HUES6 (cell line): ENCODE measurements at regions not wholly inside any gene's neighbourhood (a gene's known extent, or its start where the extent isn't known, plus 50 kb on each side); places are given as distances from the start of the nearest gene placed in this dataset.
"Not testable (repeated sequence)": the region's sequence is repeated elsewhere in the genome, so short reads cannot be mapped to it uniquely, and the experiment has no call there.

ENCODE experiments used
- H3K27ac ChIP-seq: 2 replicates; pipeline ENCODE4 v1.7.0; 2013; ENCODE audit warnings: low read depth, mild to moderate bottlenecking, low read length, inconsistent platforms
- H3K27me3 ChIP-seq: 2 replicates; pipeline ENCODE4 v1.6.1; 2013; ENCODE audit warnings: low read length; ENCODE audit not compliant: control insufficient read depth, insufficient read depth
- H3K36me3 ChIP-seq: 2 replicates; pipeline ENCODE4 v1.6.1; 2013; ENCODE audit warnings: low read length; ENCODE audit not compliant: control insufficient read depth, insufficient read depth
- H3K4me1 ChIP-seq: 2 replicates; pipeline ENCODE4 v1.6.1; 2013; ENCODE audit warnings: low read length; ENCODE audit not compliant: control insufficient read depth, insufficient read depth
- H3K4me3 ChIP-seq: 2 replicates; pipeline ENCODE4 v1.5.1; 2013; ENCODE audit warnings: low read depth, low read length
- H3K9ac ChIP-seq: one replicate; pipeline ENCODE4 v1.6.1; 2013; ENCODE audit warnings: mild to moderate bottlenecking, low read length
- H3K9me3 ChIP-seq: 2 replicates; pipeline ENCODE4 v1.6.1; 2013; ENCODE audit warnings: low read depth, low read length; ENCODE audit not compliant: control insufficient read depth, insufficient read depth

DNA sequence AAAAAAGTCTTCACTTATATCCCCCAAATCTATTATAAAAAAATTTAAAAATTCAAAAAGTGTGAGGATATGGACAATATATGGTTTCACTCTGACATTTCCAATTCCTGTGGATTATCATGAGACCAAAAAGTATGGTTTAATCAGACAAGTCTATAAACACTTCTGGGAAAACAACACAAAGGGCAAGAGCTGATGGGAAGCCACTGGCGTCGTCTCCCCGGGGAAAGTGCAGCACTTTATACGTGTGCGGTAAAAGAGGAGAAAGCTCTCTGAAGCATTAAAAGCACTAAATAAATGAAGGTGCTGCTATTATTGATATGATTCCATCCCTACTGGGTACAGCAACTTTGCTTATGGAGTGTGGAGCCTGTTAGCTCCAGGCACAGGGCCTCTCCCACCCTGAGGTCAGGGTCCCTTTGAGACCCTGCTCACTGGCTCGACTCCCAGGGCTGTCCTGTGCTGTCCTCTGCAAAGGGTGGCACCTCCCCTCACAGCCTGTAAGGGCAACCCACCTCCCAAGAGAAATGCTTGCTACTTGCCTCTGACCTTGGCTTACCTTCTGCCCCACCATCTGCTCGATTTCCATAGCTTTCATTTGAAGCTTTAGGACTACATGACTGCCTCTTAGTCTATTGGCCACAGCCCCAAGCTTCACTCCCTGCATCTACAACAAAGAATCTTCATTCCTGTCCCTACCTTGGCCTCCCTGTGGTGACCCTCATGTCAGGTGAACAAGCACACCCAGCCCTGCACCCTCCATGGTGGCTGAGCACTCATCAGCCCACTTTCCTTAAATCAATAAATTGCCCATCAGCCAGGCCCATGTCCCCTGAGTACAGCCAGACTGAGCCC, 248.6 kb downstream of the HNRNPD start:
- Histone ChIP-seq H3K27me3 (no peaks in the 10 kb centered on the region), H3K4me1 (no peaks in the 10 kb centered on the region), H3K4me3 (no peak overlapping the region), H3K27ac (no peak overlapping the region), H3K9me3 (no peaks in the 10 kb centered on the region), H3K9ac (no peak overlapping the region), H3K36me3 (no peaks in the 10 kb centered on the region)

DNA sequence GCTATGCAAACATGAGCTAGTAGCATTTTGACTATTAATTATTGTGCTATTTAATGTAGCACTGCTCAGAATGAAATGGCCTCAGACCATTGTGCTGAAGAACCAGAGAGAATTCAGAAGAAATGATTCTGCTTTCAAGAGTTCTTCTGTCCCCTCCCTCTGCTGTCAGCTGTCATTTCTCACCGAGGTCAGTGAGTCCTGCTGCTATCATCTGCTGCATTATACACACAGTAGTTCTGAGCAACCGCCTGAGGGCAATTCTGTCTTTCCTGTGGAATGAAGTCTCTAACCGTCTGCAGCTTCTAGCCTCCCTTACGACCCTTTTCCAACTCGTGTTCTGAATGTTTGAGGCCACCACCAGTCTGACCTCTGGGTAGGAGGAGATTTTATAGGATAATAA, 249.4 kb downstream of the HNRNPD start:
- Histone ChIP-seq H3K4me3 (no peak overlapping the region), H3K4me1 (no peaks in the 10 kb centered on the region), H3K27ac (no peak overlapping the region), H3K9ac (no peak overlapping the region), H3K27me3 (no peaks in the 10 kb centered on the region), H3K36me3 (no peaks in the 10 kb centered on the region), H3K9me3 (no peaks in the 10 kb centered on the region)

DNA sequence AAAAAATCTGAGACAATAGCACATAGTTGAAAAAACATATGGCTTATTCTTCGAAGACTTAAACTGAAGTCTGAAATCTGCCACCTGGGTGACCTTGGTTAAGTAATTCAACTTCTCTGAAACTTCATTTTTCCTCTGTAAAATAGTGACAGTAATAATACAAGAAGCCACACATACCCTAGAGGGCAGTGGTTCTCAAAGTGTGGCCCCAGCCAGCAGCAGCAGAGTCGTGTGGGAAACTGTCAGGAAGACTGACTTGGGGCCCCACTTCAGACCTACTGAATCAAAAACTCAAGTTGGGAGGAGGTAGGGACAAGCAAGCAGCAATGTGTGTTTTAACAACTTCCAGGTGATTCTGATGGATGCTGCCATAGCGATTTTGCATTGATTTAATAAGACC, 249.9 kb downstream of the HNRNPD start:
- Histone ChIP-seq H3K4me1 (no peaks in the 10 kb centered on the region), H3K27me3 (no peaks in the 10 kb centered on the region), H3K4me3 (no peak overlapping the region), H3K9ac (no peak overlapping the region), H3K27ac (no peak overlapping the region), H3K9me3 (no peaks in the 10 kb centered on the region), H3K36me3 (no peaks in the 10 kb centered on the region)

DNA sequence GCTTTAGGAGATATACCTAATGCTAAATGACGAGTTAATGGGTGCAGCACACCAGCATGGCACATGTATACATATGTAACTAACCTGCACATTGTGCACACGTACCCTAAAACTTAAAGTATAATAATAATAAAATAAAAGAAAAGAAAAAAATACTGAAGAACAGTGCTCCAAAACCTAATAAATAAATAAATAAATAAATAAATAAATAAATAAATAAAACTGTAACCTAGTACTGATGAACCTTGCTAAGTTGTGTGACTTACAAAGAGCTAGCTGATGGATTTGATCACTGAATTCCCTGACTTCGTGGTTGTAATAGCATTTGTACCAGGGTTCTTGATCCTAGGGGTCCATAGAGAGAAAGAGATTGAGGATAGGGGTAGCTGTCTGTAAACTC, 258.6 kb downstream of the HNRNPD start:
- H3K27me3 ChIP-seq, H3K9me3 ChIP-seq, H3K4me1 ChIP-seq, H3K4me3 ChIP-seq, H3K9ac ChIP-seq, H3K36me3 ChIP-seq, H3K27ac ChIP-seq: not testable (repeated sequence)

DNA sequence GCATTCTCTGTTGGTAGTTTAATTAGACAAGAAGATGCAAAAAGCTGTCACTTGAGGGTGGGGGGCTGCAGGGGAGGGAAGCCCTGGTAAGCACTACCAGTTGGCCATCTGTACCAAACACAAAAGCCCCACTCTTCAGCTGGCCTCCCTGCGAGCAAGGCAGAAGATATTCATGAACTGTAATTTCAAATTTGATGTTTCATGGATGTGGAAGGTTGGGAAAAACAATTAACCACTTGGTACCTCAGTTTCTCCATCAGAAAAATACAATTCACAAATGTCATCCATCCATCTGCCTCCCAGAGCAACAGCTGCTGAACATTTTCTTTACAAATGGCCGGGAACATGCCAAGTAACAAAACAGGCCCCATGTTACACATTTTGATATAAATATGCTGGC, 265.3 kb downstream of the HNRNPD start:
- Histone ChIP-seq H3K9me3 (no peaks in the 10 kb centered on the region), H3K4me1 (no peaks in the 10 kb centered on the region), H3K4me3 (no peak overlapping the region), H3K36me3 (no peaks in the 10 kb centered on the region), H3K9ac (no peak overlapping the region), H3K27ac (no peak overlapping the region), H3K27me3 (no peaks in the 10 kb centered on the region)

DNA sequence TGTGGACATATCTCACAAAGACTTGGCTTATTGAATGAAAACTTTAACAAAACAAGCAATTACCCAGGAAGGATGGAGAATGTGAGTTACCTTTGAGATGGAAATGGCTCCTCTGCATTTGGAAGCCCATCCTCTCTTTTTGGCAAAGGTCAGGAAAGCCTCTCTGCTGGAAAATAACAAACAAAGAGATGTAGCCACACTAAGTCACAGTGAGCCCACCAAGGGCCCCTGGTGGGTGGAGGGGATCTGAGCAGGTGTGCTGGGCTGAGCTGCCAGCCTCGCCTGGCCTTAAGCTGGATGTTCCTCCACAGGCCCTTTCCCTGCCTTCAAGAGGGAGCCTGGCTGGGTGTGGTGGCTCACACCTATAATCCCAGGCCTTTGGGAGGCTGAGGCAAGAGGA, 269.2 kb downstream of the HNRNPD start:
- H3K4me1 ChIP-seq = no peaks in the 10 kb centered on the region
- H3K27me3 ChIP-seq = no peaks in the 10 kb centered on the region
- H3K36me3 ChIP-seq = no peaks in the 10 kb centered on the region
- H3K9ac ChIP-seq = no peak overlapping the region
- H3K27ac ChIP-seq = no peak overlapping the region
- no peak overlapping the region for H3K4me3 ChIP-seq
- H3K9me3 ChIP-seq = no peaks in the 10 kb centered on the region

DNA sequence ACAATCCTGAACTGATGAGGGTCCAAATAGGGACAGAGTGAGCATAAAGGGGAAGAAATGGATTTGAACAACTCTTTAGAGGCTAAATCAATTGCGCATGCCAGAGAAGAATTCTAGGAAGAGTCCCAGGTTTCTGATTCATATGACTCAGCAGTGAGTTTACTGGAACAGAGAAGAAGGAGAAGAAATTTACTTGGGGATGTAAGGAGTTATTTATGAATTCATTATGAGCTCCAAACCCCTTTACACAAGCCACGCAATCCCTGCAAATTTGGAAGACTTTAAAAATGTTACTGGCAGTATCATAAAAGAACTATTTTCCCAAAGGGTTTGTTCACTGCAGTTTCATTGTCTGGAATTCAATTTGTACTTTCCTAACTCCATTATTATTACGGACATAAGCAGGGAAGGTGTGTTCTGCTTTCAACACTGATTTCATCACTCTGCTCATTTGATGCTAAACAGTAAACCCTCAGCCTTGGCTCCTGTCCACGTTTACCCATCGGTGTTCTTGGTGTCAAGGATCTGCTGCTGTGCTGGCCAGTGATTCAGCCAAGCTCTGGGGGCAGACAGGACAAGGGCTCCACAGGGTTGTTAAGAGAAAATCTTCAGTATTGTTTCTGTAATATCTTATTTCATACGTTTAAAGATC, 273.7 kb downstream of the HNRNPD start:
- Histone ChIP-seq H3K27ac (no peak overlapping the region), H3K9ac (no peak overlapping the region), H3K4me1 (no peaks in the 10 kb centered on the region), H3K27me3 (no peaks in the 10 kb centered on the region), H3K4me3 (no peak overlapping the region), H3K9me3 (no peaks in the 10 kb centered on the region), H3K36me3 (no peaks in the 10 kb centered on the region)

DNA sequence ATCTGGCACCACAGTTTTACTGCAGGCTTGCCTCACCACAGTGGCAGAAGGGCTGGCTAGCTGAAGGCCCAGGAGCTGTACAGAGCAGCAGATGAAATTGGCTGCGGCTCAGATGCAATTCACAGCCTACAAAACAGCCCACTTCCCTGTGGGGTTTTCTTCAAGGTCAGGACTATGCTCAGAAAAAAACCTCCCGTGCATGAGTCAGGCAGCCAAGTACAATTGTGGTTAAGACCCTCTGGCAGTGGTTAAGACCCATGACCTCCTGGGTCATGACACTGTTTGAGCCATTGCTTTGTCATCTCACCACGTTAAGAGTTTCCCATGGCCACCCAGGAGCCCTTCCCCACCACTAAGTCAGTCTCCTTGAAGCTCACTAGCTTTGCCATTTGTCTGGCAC, 276.3 kb downstream of the HNRNPD start:
- Histone ChIP-seq H3K27me3 (no peaks in the 10 kb centered on the region), H3K4me1 (no peaks in the 10 kb centered on the region), H3K36me3 (no peaks in the 10 kb centered on the region)

DNA sequence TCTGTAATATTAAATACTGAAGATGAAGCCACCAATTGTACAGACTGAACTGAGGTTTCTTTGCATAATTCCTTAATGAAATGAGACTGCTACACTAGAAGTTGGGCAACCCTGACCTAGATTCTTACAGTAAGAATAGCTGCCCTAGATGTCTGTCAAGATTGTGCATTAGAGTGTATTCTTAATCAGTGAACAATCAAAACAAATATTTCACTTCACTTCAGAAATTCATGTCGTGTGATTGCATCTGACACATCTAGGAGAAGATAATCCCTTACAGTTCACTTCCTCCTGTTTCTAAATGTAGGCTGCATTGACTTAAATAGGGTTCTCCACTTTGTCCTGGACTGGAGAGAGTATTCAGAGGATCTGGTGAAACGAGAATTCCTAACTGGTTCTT, 283.1 kb downstream of the HNRNPD start:
- H3K9me3 ChIP-seq = no peaks in the 10 kb centered on the region
- H3K27me3 ChIP-seq = no peaks in the 10 kb centered on the region
- H3K4me1 ChIP-seq = no peaks in the 10 kb centered on the region
- H3K9ac ChIP-seq = no peak overlapping the region
- H3K4me3 ChIP-seq = no peak overlapping the region
- H3K36me3 ChIP-seq = no peaks in the 10 kb centered on the region
- no peak overlapping the region for H3K27ac ChIP-seq

More for the DNA sequence above, 276.3 kb downstream of the HNRNPD start:
- H3K9me3 ChIP-seq = no peaks in the 10 kb centered on the region
- no peak overlapping the region for H3K4me3 ChIP-seq
- no peak overlapping the region for H3K9ac ChIP-seq
- no peak overlapping the region for H3K27ac ChIP-seq

DNA sequence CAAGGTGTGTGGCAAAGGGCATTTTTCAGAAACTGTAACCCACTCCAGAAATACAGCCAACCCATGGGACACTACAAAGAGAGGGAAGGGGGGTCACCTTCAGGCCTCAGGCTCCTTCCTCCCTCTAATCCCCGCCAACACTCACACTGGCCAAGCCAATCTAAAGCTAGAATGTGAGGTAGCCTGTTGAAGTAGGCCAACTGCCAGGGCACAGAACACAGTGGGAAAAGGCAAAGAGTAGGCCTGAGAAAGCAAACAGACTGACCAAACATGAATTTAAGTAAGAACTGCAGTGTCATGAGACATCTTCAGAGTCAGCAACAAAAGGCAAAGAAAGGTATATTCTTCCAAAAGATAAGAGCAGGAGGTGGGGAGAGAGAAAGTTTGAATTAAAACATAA, 289.0 kb downstream of the HNRNPD start:
- Histone ChIP-seq H3K36me3 (no peaks in the 10 kb centered on the region), H3K4me3 (no peak overlapping the region), H3K27ac (no peak overlapping the region), H3K9me3 (no peaks in the 10 kb centered on the region), H3K9ac (no peak overlapping the region), H3K4me1 (peaks cover 8% of the 10 kb centered on the region), H3K27me3 (no peaks in the 10 kb centered on the region)

DNA sequence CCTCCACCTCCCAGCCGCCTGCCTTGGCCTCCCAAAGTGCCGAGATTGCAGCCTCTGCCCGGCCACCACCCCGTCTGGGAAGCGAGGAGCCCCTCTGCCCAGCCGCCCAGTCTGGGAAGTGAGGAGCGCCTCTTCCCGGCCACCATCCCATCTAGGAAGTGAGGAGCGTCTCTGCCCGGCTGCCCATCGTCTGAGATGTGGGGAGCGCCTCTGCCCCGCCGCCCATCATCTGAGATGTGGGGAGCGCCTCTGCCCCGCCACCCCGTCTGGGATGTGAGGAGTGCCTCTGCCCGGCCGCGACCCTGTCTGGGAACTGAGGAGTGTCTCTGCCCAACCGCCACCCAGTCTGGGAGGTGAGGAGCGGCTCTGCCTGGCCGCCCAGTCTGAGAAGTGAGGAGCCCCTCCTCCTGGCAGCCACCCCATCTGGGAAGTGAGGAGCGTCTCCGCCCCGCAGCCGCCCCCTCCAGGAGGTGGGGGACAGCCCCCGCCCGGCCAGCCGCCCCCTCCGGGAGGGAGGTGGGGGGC, 296.3 kb downstream of the HNRNPD start:
- not testable (repeated sequence) for H3K27me3 ChIP-seq, H3K4me1 ChIP-seq, H3K36me3 ChIP-seq, H3K9me3 ChIP-seq, H3K27ac ChIP-seq, H3K4me3 ChIP-seq, H3K9ac ChIP-seq
